C4-2B (cell line): ENCODE measurements at regions not wholly inside any gene's neighbourhood (a gene's known extent, or its start where the extent isn't known, plus 50 kb on each side); places are given as distances from the start of the nearest gene placed in this dataset.
A peak's percentile ranks its signal among the peaks of the same experiment; 100 is the strongest.

Source experiments
- H3K27ac ChIP-seq: fragments of 450-650 bp; 2 replicates; pipeline ENCODE4 v1.5.1; 2017
- ZFX ChIP-seq: fragments of 450-650 bp; IDR thresholded peaks from 2 replicates; pipeline ENCODE4 v1.6.1; 2017
- TF ChIP-seq, protein P1 (sequence below): fragments of 450-650 bp; conservative IDR thresholded peaks from 2 replicates; pipeline ENCODE4 v1.5.1; 2017; ENCODE audit warnings: mild to moderate bottlenecking

DNA sequence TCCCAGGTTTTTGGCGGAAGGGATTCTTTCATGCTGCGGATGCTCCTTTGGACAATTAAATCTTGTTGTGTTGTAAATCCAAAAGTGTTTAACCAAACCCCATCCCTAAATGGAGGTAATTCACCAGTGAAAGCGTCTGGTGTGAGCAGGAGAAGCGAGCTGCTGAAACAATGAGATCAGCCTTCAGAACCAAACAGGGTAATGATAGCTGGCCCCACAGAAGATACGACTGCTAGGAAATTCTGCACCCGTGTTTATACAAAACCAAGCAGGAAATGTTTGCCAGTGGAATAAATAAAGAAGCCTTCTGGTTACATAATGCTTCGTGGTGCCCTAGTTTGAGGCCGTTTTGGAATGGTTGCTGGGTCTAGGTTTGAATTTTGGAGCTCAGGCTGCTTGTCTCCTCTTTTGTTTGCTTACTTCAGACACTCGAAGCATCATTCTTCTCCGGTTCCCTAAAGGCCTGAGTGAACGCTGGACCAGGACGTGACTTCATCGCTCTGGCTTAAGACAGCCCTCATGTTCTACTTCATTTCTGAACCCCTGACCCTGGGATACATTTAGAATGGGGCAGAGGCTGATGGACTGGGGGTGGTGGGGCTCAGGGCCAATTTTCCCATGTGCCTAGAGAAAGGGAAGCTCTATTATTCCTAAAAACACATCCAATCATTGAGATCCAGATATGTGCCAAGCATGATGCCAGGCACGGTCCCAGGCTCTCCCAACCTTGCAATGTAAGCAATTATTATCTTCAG lies 61.6 kb upstream of the JAG1 start:
- H3K27ac ChIP-seq = no peak overlapping the region
- TF ChIP-seq, protein P1, sequence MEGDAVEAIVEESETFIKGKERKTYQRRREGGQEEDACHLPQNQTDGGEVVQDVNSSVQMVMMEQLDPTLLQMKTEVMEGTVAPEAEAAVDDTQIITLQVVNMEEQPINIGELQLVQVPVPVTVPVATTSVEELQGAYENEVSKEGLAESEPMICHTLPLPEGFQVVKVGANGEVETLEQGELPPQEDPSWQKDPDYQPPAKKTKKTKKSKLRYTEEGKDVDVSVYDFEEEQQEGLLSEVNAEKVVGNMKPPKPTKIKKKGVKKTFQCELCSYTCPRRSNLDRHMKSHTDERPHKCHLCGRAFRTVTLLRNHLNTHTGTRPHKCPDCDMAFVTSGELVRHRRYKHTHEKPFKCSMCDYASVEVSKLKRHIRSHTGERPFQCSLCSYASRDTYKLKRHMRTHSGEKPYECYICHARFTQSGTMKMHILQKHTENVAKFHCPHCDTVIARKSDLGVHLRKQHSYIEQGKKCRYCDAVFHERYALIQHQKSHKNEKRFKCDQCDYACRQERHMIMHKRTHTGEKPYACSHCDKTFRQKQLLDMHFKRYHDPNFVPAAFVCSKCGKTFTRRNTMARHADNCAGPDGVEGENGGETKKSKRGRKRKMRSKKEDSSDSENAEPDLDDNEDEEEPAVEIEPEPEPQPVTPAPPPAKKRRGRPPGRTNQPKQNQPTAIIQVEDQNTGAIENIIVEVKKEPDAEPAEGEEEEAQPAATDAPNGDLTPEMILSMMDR = no peak

DNA sequence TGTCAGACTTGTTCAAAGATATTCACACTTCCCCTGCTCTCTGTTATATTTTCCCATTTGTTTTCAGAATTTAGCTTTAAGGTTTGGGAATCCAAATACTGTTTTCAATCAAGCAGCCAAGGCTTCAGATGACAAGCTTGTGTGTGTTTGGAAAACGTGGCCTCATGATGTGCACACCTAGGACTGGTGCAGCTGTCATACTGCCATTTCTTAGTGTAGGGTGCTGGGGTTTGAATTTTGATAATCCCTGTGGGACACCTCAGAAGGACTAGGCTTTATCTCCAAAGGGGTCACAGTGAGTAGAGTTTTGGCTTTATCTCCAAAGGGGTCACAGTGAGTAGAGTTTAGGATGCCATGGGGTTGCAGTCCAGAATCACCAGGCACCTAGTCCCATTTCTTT lies 65.3 kb upstream of the JAG1 start:
- TF ChIP-seq, protein P1 = no peak
- no peak for TF ChIP-seq ZFX
- H3K27ac ChIP-seq = no peak overlapping the region

DNA sequence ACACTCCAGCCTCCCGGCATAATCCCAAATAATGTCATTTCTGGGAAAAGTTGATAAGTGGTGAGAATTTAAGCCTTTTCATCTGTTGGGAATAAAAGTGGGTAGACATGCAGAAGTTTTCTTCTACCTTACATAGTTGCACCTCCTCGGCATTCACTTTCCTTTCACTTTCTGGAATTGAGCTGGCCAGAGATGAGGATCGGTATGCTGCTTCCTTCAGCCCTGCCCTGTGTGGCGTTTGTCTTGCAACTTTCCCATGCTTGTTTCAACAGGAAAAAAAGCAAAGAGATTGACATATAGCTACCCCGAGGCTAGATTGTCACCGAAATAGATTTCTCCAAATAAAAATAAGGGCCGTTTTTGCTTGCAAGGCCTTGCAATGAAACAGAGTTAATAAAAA lies 65.8 kb upstream of the JAG1 start:
- TF ChIP-seq, protein P1 = no peak
- no peak for TF ChIP-seq ZFX

DNA sequence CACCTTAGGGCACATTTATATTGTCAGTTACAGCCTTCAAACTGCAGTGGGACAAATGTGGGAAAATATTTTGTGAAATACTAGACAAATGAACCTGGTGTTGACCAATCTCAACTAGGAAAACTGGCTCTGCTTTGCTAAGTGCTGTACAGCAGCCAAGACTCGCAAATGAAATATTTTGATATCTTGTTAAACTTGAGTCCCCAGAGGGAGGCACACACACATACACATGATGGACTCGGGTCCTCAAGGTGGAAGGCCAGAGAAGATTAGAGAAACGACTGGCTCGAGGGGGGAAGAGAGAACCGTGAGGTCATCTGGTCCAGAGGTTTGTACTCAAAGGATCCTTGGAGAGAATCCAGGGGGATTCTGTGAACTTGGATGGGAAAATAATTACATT lies 67.3 kb upstream of the JAG1 start:
- TF ChIP-seq, protein P1 = no peak
- no peak for TF ChIP-seq ZFX
- no peak overlapping the region; the same call in 1 of the 2 replicates for H3K27ac ChIP-seq

More for the DNA sequence above, 65.8 kb upstream of the JAG1 start:
- H3K27ac ChIP-seq = no peak overlapping the region

DNA sequence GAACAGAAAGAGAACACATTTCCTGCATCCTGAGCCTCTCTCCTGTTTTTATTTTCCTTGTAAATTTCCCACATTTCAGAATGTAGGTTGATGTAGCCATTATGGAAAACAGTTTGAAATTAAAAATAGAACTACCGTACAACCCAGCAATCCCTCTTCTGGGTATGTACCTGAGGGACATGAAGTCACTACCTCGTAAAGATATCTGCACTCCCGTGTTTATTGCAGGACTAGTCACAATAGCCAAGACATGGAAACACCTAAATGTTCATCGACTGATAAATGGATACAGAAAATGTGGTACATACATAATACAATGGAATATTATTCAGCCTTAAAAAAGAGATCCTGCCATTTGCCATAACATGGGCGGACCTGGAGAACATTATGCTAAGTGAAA lies 72.0 kb upstream of the JAG1 start:
- TF ChIP-seq, protein P1 = no peak
- no peak for TF ChIP-seq ZFX
- H3K27ac ChIP-seq = no peak overlapping the region

DNA sequence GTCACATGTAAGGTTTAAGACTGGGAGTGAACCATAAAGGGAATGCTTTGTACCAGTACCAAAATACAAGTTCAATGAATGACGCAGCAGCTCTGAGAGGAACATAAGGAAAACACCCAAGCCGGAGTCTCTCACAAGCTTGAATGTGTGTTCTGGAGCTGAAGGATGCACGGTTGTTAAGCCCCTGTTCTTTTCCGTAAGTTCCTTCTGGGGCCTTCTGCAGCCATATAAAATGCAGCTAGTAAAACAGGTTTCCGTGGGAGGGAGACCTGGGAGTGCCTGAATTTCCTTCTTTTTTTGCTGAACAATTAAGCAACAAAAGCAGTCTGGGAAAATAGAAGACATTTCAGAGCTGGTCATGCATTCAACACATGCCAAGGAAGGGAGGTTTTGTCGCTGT lies 73.2 kb upstream of the JAG1 start:
- peak overlapping the region; percentile 28; the same call in 1 of the 2 replicates for H3K27ac ChIP-seq
- TF ChIP-seq, protein P1 = no peak
- no peak for TF ChIP-seq ZFX

DNA sequence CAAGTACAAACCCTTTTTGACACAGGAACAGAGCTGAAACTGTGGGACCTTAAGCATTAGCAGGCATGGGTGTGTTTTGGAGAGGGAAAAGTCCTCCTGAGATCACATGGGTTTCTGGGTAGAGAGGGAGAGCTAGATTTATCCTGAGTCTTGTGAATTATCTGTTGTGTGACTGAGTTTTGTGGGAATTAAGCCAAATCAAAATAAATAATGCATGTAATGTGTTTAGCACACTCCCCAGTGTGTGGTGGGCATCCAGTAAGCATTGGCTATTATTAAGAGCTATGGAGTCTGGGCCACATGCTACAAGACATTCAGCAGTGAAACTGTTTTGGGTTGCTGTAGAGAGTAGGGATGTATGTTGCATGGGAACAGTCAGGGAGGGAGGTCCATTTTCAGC lies 75.3 kb upstream of the JAG1 start:
- TF ChIP-seq, protein P1 = no peak
- TF ChIP-seq ZFX = no peak
- H3K27ac ChIP-seq = no peak overlapping the region
